Astrocyte of the spinal cord (primary cell): ENCODE measurements at regions not wholly inside any gene's neighbourhood (a gene's known extent, or its start where the extent isn't known, plus 50 kb on each side); places are given as distances from the start of the nearest gene placed in this dataset.
"Not testable (repeated sequence)": the region's sequence is repeated elsewhere in the genome, so short reads cannot be mapped to it uniquely, and the experiment has no call there.

Experiments used
- DNase-seq: peaks from one replicate; pipeline ENCODE4 v3.0.0; 2011; ENCODE audit warnings: low read depth, low spot score
- H3K4me3 ChIP-seq: 2 replicates; pipeline ENCODE4 v1.5.1; 2011; ENCODE audit warnings: low read depth, mild to moderate bottlenecking, low read length, moderate library complexity
- in situ Hi-C: cut with HindIII; loops from 2 replicates; pipeline ENCODE4 v1.10.0; 2017; ENCODE audit warnings: low sequenced_read_pairs
- TF ChIP-seq, protein P1 (sequence below): IDR thresholded peaks from 2 replicates; pipeline ENCODE4 v1.5.1; 2012; ENCODE audit warnings: low read depth, mild to moderate bottlenecking, low read length, inconsistent platforms

DNA sequence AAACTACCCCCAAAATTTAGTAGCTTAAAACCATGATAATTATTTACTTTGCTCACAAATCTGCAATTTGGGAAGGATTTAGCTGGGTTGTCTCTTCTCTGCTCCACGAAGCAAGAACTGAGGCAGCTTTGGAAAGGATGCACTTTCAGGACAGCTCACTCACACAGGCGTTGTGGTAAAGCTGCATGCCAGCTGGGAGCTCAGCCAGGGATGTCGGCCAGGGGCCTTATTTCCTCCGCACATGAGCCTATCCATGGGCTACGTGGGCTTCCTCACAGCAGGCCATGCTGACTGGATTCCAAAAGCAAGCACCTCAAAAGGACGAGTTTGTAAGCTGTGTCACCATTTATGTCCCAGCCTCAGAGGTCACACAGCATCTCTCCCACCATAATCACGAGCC, 301.3 kb upstream of the IGF1R start:
- in situ Hi-C loops, result no loop called here
- no peak overlapping the region for H3K4me3 ChIP-seq
- no peak for DNase-seq
- TF ChIP-seq, protein P1, sequence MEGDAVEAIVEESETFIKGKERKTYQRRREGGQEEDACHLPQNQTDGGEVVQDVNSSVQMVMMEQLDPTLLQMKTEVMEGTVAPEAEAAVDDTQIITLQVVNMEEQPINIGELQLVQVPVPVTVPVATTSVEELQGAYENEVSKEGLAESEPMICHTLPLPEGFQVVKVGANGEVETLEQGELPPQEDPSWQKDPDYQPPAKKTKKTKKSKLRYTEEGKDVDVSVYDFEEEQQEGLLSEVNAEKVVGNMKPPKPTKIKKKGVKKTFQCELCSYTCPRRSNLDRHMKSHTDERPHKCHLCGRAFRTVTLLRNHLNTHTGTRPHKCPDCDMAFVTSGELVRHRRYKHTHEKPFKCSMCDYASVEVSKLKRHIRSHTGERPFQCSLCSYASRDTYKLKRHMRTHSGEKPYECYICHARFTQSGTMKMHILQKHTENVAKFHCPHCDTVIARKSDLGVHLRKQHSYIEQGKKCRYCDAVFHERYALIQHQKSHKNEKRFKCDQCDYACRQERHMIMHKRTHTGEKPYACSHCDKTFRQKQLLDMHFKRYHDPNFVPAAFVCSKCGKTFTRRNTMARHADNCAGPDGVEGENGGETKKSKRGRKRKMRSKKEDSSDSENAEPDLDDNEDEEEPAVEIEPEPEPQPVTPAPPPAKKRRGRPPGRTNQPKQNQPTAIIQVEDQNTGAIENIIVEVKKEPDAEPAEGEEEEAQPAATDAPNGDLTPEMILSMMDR, result no peak

DNA sequence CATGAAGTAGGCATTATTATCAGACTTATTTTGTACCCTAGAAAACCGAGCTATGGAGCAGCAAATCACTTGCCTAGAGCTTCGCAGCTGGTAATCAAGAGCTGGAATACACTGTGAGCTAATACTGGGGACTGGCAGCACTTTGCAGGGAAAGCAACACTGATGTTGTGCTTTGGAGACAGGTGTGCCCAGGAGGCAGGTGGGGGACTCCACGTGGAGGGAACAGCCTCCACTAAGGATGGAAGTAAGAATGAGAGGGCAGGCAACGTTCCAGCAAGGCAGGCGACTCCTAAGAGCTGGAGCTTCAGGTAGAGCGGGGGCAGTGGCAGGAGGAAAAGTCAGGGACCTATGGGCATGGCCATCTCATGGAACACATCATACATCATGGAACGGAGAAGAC, 300.5 kb upstream of the IGF1R start:
- DNase-seq, result no peak
- in situ Hi-C loops, result no loop called here
- TF ChIP-seq, protein P1, result no peak
- H3K4me3 ChIP-seq, result no peak overlapping the region

DNA sequence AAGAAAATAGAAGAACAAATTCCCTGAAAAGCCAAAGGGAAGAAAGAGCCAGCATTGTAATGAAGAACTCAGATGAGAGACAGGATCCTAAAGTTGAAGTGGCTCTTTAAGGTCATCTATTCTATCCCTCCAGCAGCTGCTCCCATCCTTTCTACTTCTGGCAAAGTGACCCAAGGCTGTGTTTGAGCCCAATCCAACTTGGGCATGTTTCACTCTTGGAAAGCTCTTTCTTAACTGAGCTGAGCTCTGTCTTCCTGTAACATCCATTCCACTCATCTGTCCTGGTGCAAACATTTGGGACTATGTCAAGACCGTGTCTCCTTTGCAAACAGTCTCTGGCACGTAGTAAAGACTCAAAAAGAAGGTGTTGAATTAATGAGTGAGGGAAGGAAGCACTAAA, 298.1 kb upstream of the IGF1R start:
- in situ Hi-C loops, result no loop called here
- TF ChIP-seq, protein P1, result no peak
- H3K4me3 ChIP-seq, result no peak overlapping the region
- DNase-seq, result no peak

DNA sequence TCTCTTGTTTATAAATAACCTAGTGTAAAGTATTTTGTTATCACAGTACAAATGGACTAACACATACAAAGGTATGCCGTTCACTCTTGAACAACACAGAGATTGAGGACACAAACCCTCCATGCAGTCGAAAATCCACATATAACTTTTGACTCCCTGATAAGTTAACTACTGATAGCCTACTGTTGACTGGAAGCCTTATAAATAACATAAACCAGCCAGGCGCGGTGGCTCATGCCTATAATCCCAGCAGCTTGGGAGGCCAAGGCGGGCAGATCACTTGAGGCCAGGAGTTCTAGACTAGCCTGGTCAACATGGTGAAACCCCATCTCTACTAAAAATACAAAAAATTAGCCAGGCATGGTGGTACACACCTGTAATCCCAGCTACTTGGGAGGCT, 290.1 kb upstream of the IGF1R start:
- in situ Hi-C loops, H3K4me3 ChIP-seq, DNase-seq: not testable (repeated sequence)

- TF ChIP-seq, protein P1, result no peak
- H3K4me3 ChIP-seq, result no peak overlapping the region
- DNase-seq, result no peak
- in situ Hi-C loops, result no loop called here
These were observed 289.4 kb upstream of the IGF1R start for GRCh38 chr15:98358971-98359370.

DNA sequence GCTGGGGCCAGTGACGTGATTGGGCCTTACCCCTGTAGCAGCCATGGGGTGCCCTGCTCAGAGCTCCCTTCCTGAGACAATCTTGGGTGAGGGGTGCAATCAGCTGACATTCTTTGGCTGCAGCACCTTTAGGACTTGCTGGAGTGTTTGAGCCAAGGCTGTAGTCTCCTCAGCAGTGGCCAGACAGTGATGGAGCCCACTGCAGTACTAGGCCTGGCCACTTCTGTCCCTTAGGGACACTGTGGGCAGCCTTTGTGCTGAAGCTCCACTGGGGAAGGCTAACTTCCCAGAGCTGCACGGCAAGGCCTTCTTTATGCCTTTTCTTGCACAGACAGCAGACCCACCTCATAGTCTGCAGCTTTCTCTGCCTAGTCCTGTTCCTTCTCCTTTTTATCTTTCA, 284.9 kb upstream of the IGF1R start:
- no peak for DNase-seq
- TF ChIP-seq, protein P1, result no peak
- in situ Hi-C loops, result no loop called here
- no peak overlapping the region for H3K4me3 ChIP-seq

DNA sequence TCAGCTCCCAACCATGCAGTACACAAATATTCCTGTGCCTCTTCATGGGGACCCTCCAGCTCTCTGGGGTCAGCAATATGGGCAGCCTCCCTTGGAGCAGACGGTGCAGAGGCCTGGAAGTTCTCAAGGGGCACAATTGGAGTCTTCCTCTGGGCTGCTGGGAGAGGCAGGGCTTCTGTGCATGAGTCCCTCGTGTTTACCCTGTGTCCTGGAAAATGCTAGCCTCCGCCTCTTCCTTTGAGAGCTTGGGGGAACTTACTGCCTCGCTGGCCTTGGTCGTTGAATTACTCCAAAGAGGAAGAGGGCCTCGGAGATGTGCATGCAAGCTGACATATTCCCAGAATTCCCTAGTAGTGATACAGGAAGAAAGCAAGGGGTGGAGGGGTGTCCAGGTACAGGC, 284.4 kb upstream of the IGF1R start:
- DNase-seq, result no peak
- in situ Hi-C loops, result no loop called here
- H3K4me3 ChIP-seq, result no peak overlapping the region
- TF ChIP-seq, protein P1, result no peak
